ENCODE measurements at regions not wholly inside any gene's neighbourhood (a gene's known extent, or its start where the extent isn't known, plus 50 kb on each side); places are given as distances from the start of the nearest gene placed in this dataset.

DNA sequence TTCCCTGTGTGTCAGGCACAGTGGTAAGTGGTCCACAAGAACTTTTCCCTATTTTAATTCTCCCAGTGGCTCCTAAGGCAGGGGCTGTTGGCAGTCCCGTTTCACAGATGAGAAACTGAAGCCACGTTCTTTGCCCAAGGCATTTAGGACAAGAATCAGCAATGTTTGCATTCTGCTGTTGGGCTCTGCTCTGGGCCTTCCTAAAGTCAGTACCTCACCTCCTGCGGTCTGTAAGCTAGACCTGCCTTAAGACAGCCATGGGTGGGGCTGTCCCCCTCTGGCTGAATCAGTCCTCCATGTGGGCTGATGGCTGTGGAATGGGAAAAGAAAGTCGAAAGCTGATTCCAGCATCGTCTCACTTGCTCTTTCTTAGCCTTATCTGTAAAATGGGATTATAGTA, 304.8 kb downstream of the MAF start:
- TF ChIP-seq TCF7 (CRISPR knock-in tag; IDR thresholded peaks at IDR 0.05; ENCODE audit: low read depth) (no peak), SP1 (CRISPR knock-in tag; conservative IDR thresholded peaks at IDR 0.05) (no peak), ZNF416 (CRISPR knock-in tag; IDR thresholded peaks at IDR 0.05) (no peak)
- TF ChIP-seq, protein P1, sequence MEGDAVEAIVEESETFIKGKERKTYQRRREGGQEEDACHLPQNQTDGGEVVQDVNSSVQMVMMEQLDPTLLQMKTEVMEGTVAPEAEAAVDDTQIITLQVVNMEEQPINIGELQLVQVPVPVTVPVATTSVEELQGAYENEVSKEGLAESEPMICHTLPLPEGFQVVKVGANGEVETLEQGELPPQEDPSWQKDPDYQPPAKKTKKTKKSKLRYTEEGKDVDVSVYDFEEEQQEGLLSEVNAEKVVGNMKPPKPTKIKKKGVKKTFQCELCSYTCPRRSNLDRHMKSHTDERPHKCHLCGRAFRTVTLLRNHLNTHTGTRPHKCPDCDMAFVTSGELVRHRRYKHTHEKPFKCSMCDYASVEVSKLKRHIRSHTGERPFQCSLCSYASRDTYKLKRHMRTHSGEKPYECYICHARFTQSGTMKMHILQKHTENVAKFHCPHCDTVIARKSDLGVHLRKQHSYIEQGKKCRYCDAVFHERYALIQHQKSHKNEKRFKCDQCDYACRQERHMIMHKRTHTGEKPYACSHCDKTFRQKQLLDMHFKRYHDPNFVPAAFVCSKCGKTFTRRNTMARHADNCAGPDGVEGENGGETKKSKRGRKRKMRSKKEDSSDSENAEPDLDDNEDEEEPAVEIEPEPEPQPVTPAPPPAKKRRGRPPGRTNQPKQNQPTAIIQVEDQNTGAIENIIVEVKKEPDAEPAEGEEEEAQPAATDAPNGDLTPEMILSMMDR (IDR thresholded peaks at IDR 0.05) = no peak
